ENCODE measurements at regions not wholly inside any gene's neighbourhood (a gene's known extent, or its start where the extent isn't known, plus 50 kb on each side); places are given as distances from the start of the nearest gene placed in this dataset.

GRCh38 chr11:129265125-129265788 lies 73.1 kb upstream of the ARHGAP32 start:
- Mint-ChIP-seq H3K27me3 (no peaks in the 10 kb centered on the region), H3K4me3 (no peak overlapping the region), H3K4me1 (ENCODE audit: low read depth) (peaks cover 22% of the 10 kb centered on the region), H3K9me3 (no peaks in the 10 kb centered on the region), H3K27ac (no peak overlapping the region), H3K36me3 (ENCODE audit: low read depth) (no peaks in the 10 kb centered on the region)
- DNase-seq: no peak

GRCh38 chr11:129264114-129264513 lies 72.0 kb upstream of the ARHGAP32 start:
- Mint-ChIP-seq H3K27ac (no peak overlapping the region), H3K27me3 (no peaks in the 10 kb centered on the region), H3K4me1 (ENCODE audit: low read depth) (peaks cover 22% of the 10 kb centered on the region), H3K9me3 (no peaks in the 10 kb centered on the region), H3K36me3 (ENCODE audit: low read depth) (no peaks in the 10 kb centered on the region), H3K4me3 (no peak overlapping the region)
- DNase-seq: no peak

GRCh38 chr11:129260750-129261149 lies 68.6 kb upstream of the ARHGAP32 start:
- Mint-ChIP-seq H3K27ac (no peak overlapping the region), H3K4me3 (no peak overlapping the region), H3K27me3 (no peaks in the 10 kb centered on the region), H3K36me3 (ENCODE audit: low read depth) (no peaks in the 10 kb centered on the region), H3K4me1 (ENCODE audit: low read depth) (peaks cover 13% of the 10 kb centered on the region), H3K9me3 (no peaks in the 10 kb centered on the region)
- DNase-seq: no peak

GRCh38 chr11:129259931-129260348 lies 67.8 kb upstream of the ARHGAP32 start:
- no peak for DNase-seq
- no peak overlapping the region for H3K4me3 Mint-ChIP-seq
- no peaks in the 10 kb centered on the region for H3K27me3 Mint-ChIP-seq
- peaks cover 6% of the 10 kb centered on the region for H3K4me1 Mint-ChIP-seq (ENCODE audit: low read depth)
- no peaks in the 10 kb centered on the region for H3K9me3 Mint-ChIP-seq
- H3K27ac Mint-ChIP-seq: no peak overlapping the region
- no peaks in the 10 kb centered on the region for H3K36me3 Mint-ChIP-seq (ENCODE audit: low read depth)

GRCh38 chr11:129258205-129258604 lies 66.1 kb upstream of the ARHGAP32 start:
- Mint-ChIP-seq H3K4me1 (ENCODE audit: low read depth) (no peaks in the 10 kb centered on the region), H3K4me3 (no peak overlapping the region), H3K27ac (no peak overlapping the region), H3K27me3 (no peaks in the 10 kb centered on the region), H3K9me3 (no peaks in the 10 kb centered on the region), H3K36me3 (ENCODE audit: low read depth) (no peaks in the 10 kb centered on the region)
- no peak for DNase-seq

- Mint-ChIP-seq H3K36me3 (ENCODE audit: low read depth) (no peaks in the 10 kb centered on the region), H3K27ac (no peak overlapping the region), H3K27me3 (no peaks in the 10 kb centered on the region), H3K4me3 (no peak overlapping the region), H3K4me1 (ENCODE audit: low read depth) (no peaks in the 10 kb centered on the region), H3K9me3 (no peaks in the 10 kb centered on the region)
- no peak for DNase-seq
Measured at GRCh38 chr11:129257512-129257911, 65.4 kb upstream of the ARHGAP32 start.

GRCh38 chr11:129252621-129253020 lies 60.5 kb upstream of the ARHGAP32 start:
- no peaks in the 10 kb centered on the region for H3K9me3 Mint-ChIP-seq
- no peak for DNase-seq
- H3K27ac Mint-ChIP-seq: no peak overlapping the region
- no peak overlapping the region for H3K4me3 Mint-ChIP-seq
- H3K36me3 Mint-ChIP-seq (ENCODE audit: low read depth): no peaks in the 10 kb centered on the region
- H3K4me1 Mint-ChIP-seq (ENCODE audit: low read depth): peaks cover 19% of the 10 kb centered on the region
- no peaks in the 10 kb centered on the region for H3K27me3 Mint-ChIP-seq

- Mint-ChIP-seq H3K36me3 (ENCODE audit: low read depth) (no peaks in the 10 kb centered on the region), H3K9me3 (no peaks in the 10 kb centered on the region), H3K27me3 (no peaks in the 10 kb centered on the region), H3K4me3 (no peak overlapping the region), H3K4me1 (ENCODE audit: low read depth) (peaks cover 33% of the 10 kb centered on the region), H3K27ac (no peak overlapping the region)
- DNase-seq: no peak
Measured at GRCh38 chr11:129251067-129251466, 58.9 kb upstream of the ARHGAP32 start.

- Mint-ChIP-seq H3K4me1 (ENCODE audit: low read depth) (peaks cover 34% of the 10 kb centered on the region), H3K4me3 (no peak overlapping the region), H3K9me3 (no peaks in the 10 kb centered on the region), H3K36me3 (ENCODE audit: low read depth) (no peaks in the 10 kb centered on the region), H3K27me3 (no peaks in the 10 kb centered on the region), H3K27ac (no peak overlapping the region)
- no peak for DNase-seq
Measured at GRCh38 chr11:129249923-129250322, 57.8 kb upstream of the ARHGAP32 start.

GRCh38 chr11:129249351-129249750 lies 57.2 kb upstream of the ARHGAP32 start:
- Mint-ChIP-seq H3K9me3 (no peaks in the 10 kb centered on the region), H3K27me3 (no peaks in the 10 kb centered on the region), H3K36me3 (ENCODE audit: low read depth) (no peaks in the 10 kb centered on the region), H3K4me1 (ENCODE audit: low read depth) (peaks cover 34% of the 10 kb centered on the region), H3K4me3 (no peak overlapping the region), H3K27ac (no peak overlapping the region)
- no peak for DNase-seq

GRCh38 chr11:129248618-129249017 lies 56.5 kb upstream of the ARHGAP32 start:
- Mint-ChIP-seq H3K27ac (no peak overlapping the region), H3K4me3 (no peak overlapping the region), H3K27me3 (no peaks in the 10 kb centered on the region), H3K9me3 (no peaks in the 10 kb centered on the region), H3K36me3 (ENCODE audit: low read depth) (no peaks in the 10 kb centered on the region), H3K4me1 (ENCODE audit: low read depth) (peaks cover 37% of the 10 kb centered on the region)
- no peak for DNase-seq

GRCh38 chr11:129247135-129247534 lies 55.0 kb upstream of the ARHGAP32 start:
- Mint-ChIP-seq H3K4me3 (no peak overlapping the region), H3K27ac (peak overlapping the region; percentile 27), H3K4me1 (ENCODE audit: low read depth) (peaks cover 43% of the 10 kb centered on the region), H3K36me3 (ENCODE audit: low read depth) (no peaks in the 10 kb centered on the region), H3K27me3 (no peaks in the 10 kb centered on the region), H3K9me3 (no peaks in the 10 kb centered on the region)
- no peak for DNase-seq

GRCh38 chr11:129242855-129243254 lies 50.7 kb upstream of the ARHGAP32 start:
- Mint-ChIP-seq H3K27me3 (no peaks in the 10 kb centered on the region), H3K9me3 (no peaks in the 10 kb centered on the region)

More at GRCh38 chr11:129242855-129243254, 50.7 kb upstream of the ARHGAP32 start:
- Mint-ChIP-seq H3K4me3 (no peak overlapping the region), H3K27ac (no peak overlapping the region), H3K4me1 (ENCODE audit: low read depth) (peaks cover 35% of the 10 kb centered on the region), H3K36me3 (ENCODE audit: low read depth) (no peaks in the 10 kb centered on the region)
- DNase-seq: no peak
